HepG2 (cell line): ENCODE measurements at regions not wholly inside any gene's neighbourhood (a gene's known extent, or its start where the extent isn't known, plus 50 kb on each side); places are given as distances from the start of the nearest gene placed in this dataset.

Source experiments
- ATAC-seq: fragments of 200-7000 bp; cut with Tn5 transposase; 3 replicates; pipeline ENCODE4 v1.9.1; 2020; ENCODE audit warnings: mild to moderate bottlenecking, moderate library complexity
- BruUV-seq: library from RNA; stranded (reverse); fragments of 400-500 nt; replicated peaks from 2 replicates; lab custom pipeline; 2021; lab: Mats Ljungman, UMichigan
- CTCF ChIA-PET: fragments of 300-600 bp; formaldehyde crosslinking; extraction: SDS; loops from one replicate; lab custom pipeline; 2021; ENCODE audit warnings: low total read pairs, inconsistent platforms, low intra/inter-chr PET ratio; lab: Yijun Ruan, JAX
- POLR2A ChIA-PET: fragments of 350-600 bp; sonication (Branson Sonifier 250); formaldehyde crosslinking; loops from one replicate; lab custom pipeline; 2020; ENCODE audit warnings: antibody characterized with exemption, inconsistent platforms; lab: Yijun Ruan, JAX
- DNase-seq: peaks from one replicate; pipeline ENCODE4 v3.0.0-alpha.2; 2015; ENCODE audit warnings: low spot score
- FAIRE-seq: peaks from 3 replicates; lab custom pipeline; 2011; peaks lifted over from hg19 to GRCh38; lab: Jason Lieb, UNC
- H2AFZ ChIP-seq: one replicate; pipeline ENCODE4 v1.6.1; 2011; ENCODE audit warnings: low read length, inconsistent platforms
- H3K27ac ChIP-seq: fragments of 300-600 bp; 3 replicates; pipeline ENCODE4 v1.8.0; 2011; ENCODE audit warnings: mixed run types, mild to moderate bottlenecking, mixed read lengths, low read length, inconsistent platforms; ENCODE audit not compliant: insufficient read depth; ENCODE audit errors: extremely low read length
- H3K27me3 ChIP-seq, 2 experiments: fragments of 200-600 bp in 1 of 2; 2 replicates in 1 of 2; 3 replicates in 1 of 2; pipeline versions ENCODE4 v1.6.0 to v1.8.0; 2011; ENCODE audit warnings: low read length in 2 of 2, mild to moderate bottlenecking in 2 of 2, moderate library complexity in 2 of 2, inconsistent platforms in 1 of 2; ENCODE audit not compliant: insufficient read depth in 2 of 2, control insufficient read depth in 1 of 2
- H3K36me3 ChIP-seq, 2 experiments: fragments of 200-600 bp in 1 of 2; replicated peaks in 1 of 2; 2 replicates in 1 of 2; 3 replicates in 1 of 2; pipeline versions ENCODE4 v1.5.1 to v1.8.0; 2011; ENCODE audit warnings: low read length in 2 of 2, inconsistent platforms in 1 of 2; ENCODE audit not compliant: insufficient read depth in 2 of 2, control insufficient read depth in 1 of 2
- H3K4me1 ChIP-seq: 2 replicates; pipeline ENCODE4 v1.5.1; 2012; ENCODE audit warnings: low read length, inconsistent platforms; ENCODE audit not compliant: insufficient read depth
- H3K4me2 ChIP-seq: 2 replicates; pipeline ENCODE4 v1.6.0; 2011; ENCODE audit warnings: low read depth, low read length, inconsistent platforms
- H3K4me3 ChIP-seq, 3 experiments: fragments of 200-600 bp in 1 of 3; sonication (generic), shearing (Covaris generic) in 1 of 3; replicated peaks in 1 of 3; 2 replicates each; pipeline ENCODE4 v1.5.1; 2011 to 2016; ENCODE audit warnings: low read length in 3 of 3, inconsistent platforms in 2 of 3, low read depth in 2 of 3, mild to moderate bottlenecking in 2 of 3, control low read depth in 1 of 3, mixed read lengths in 1 of 3; ENCODE audit not compliant: insufficient read depth in 1 of 3
- H3K79me2 ChIP-seq: one replicate; pipeline ENCODE4 v1.6.1; 2011; ENCODE audit warnings: low read length, inconsistent platforms; ENCODE audit not compliant: insufficient read depth
- H3K9ac ChIP-seq: 2 replicates; pipeline ENCODE4 v1.6.0; 2011; ENCODE audit warnings: mild to moderate bottlenecking, low read depth, low read length, inconsistent platforms; ENCODE audit not compliant: insufficient read depth
- H3K9me3 ChIP-seq: 2 replicates; pipeline ENCODE4 v1.5.1; 2012; ENCODE audit warnings: mild to moderate bottlenecking, low read length
- H4K20me1 ChIP-seq: 2 replicates; pipeline ENCODE4 v1.6.0; 2011; ENCODE audit warnings: inconsistent platforms, mild to moderate bottlenecking, low read length, moderate library complexity; ENCODE audit not compliant: insufficient read depth
- FOXK1 ChIP-seq: sonication (generic); formaldehyde crosslinking; IDR thresholded peaks from 2 replicates; pipeline ENCODE4 v1.4.0; 2020; ENCODE audit warnings: low read depth, missing genetic modification reagents, borderline replicate concordance
- GTF2F1 ChIP-seq: fragments of 150-350 bp; IDR thresholded peaks from 2 replicates; pipeline ENCODE4 v1.6.1; 2014; ENCODE audit warnings: low read length
- HDAC2 ChIP-seq: sonication (generic); formaldehyde crosslinking; IDR thresholded peaks from 2 replicates; pipeline ENCODE4 v1.4.0; 2020; ENCODE audit warnings: missing genetic modification reagents
- HNRNPUL1 ChIP-seq: fragments of 200-400 bp; formaldehyde crosslinking; IDR thresholded peaks from 2 replicates; pipeline ENCODE4 v1.6.1; 2017; ENCODE audit warnings: low read depth, mild to moderate bottlenecking, low read length, moderate library complexity
- ISL2 ChIP-seq: sonication (generic); formaldehyde crosslinking; IDR thresholded peaks from 2 replicates; pipeline ENCODE4 v1.5.0; 2020; ENCODE audit warnings: missing genetic modification reagents
- KDM6A ChIP-seq: IDR thresholded peaks from 2 replicates; pipeline ENCODE4 v1.6.1; 2016; ENCODE audit warnings: low read depth
- PHB2 ChIP-seq: fragments of 450-650 bp; IDR thresholded peaks from 2 replicates; pipeline ENCODE4 v1.6.1; 2018; ENCODE audit not compliant: partially characterized antibody
- REL ChIP-seq: sonication (generic); formaldehyde crosslinking; conservative IDR thresholded peaks from 2 replicates; pipeline ENCODE4 v1.8.0; 2022; ENCODE audit warnings: mild to moderate bottlenecking, missing genetic modification reagents, moderate library complexity
- YEATS2 ChIP-seq: sonication (generic); formaldehyde crosslinking; IDR thresholded peaks from 2 replicates; pipeline ENCODE4 v1.4.0; 2020; ENCODE audit warnings: missing genetic modification reagents, borderline replicate concordance
- ZC3H13 ChIP-seq: sonication (generic); formaldehyde crosslinking; IDR thresholded peaks from 2 replicates; pipeline ENCODE4 v1.8.1; 2023; ENCODE audit warnings: mild to moderate bottlenecking, missing genetic modification reagents, moderate library complexity
- ZFP36L2 ChIP-seq: sonication (generic); formaldehyde crosslinking; IDR thresholded peaks from 2 replicates; pipeline ENCODE4 v1.4.0; 2020; ENCODE audit warnings: missing genetic modification reagents
- ZNF17 ChIP-seq: sonication (generic); formaldehyde crosslinking; IDR thresholded peaks from 2 replicates; pipeline ENCODE4 v1.5.0; 2020; ENCODE audit warnings: mild to moderate bottlenecking, missing genetic modification reagents
- ZNF253 ChIP-seq: sonication (generic); formaldehyde crosslinking; IDR thresholded peaks from 2 replicates; pipeline ENCODE4 v1.8.0; 2022; ENCODE audit warnings: mild to moderate bottlenecking, missing genetic modification reagents, borderline replicate concordance
- ZNF292 ChIP-seq: sonication (generic); formaldehyde crosslinking; IDR thresholded peaks from 2 replicates; pipeline ENCODE4 v1.8.1; 2022; ENCODE audit warnings: mild to moderate bottlenecking, low read depth, missing genetic modification reagents, borderline replicate concordance
- ZNF335 ChIP-seq: sonication (generic); formaldehyde crosslinking; IDR thresholded peaks from 2 replicates; pipeline ENCODE4 v1.4.0; 2020; ENCODE audit warnings: missing genetic modification reagents
- ZNF367 ChIP-seq: sonication (generic); formaldehyde crosslinking; IDR thresholded peaks from 2 replicates; pipeline ENCODE4 v1.4.0; 2020; ENCODE audit warnings: missing genetic modification reagents, borderline replicate concordance
- whole genome bisulfite sequencing: methylation state at CpG from one replicate; pipeline ENCODE4 v1.1.6; 2017; ENCODE audit warnings: low lambda C conversion rate; 5-methylcytosine and 5-hydroxymethylcytosine counted together
- in situ Hi-C: cut with HindIII; loops from 2 replicates; pipeline ENCODE4 v1.10.0; 2017; ENCODE audit warnings: low pct_unique_long_range_greater_than_20kb; ENCODE audit not compliant: extremely low pct_ligation_motif_present
- intact Hi-C: fragments of 100-400 bp; cut with micrococcal nuclease; formaldehyde crosslinking; loops from one replicate; pipeline ENCODE4 v1.10.0; 2022; ENCODE audit not compliant: unreplicated experiment
- TF ChIP-seq, protein P1 (sequence below): sonication (generic); formaldehyde crosslinking; IDR thresholded peaks from 2 replicates; pipeline ENCODE4 v1.5.0; 2020; ENCODE audit warnings: missing genetic modification reagents

DNA sequence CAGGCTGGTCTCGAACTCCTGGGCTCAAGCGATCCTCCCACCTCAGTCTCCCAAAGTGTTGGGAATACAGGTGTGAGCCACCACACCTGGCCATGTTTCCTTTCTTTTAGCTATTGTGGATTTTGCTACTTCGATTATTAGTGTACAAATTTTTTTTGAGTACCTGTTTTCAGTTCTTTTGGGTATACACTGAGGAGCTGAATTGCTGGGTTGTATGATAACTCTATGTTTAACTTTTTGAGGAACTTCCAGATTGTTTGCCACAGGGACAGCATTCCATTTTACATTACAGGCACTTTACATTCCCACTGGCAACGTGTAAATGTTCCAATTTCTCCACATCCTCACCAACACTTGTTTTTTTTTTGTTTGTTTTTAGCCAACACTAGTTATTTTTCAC, 198.1 kb upstream of the TBX3 start:
- no peaks in the 10 kb centered on the region for H3K9me3 ChIP-seq
- FAIRE-seq (no peak), DNase-seq (no peak)
- H3K36me3 ChIP-seq = no peaks in the 10 kb centered on the region
- no peak overlapping the region for H3K4me2 ChIP-seq
- BruUV-seq = no TSS peak
- in situ Hi-C loops = no loop called here
- 41% methylated on average over 4 of the region's 4 CpGs for WGBS
- intact Hi-C loops = no loop called here
- TF ChIP-seq ZNF367 (CRISPR knock-in tag) (no peak), ZNF17 (CRISPR knock-in tag) (no peak), HNRNPUL1 (no peak), ZNF335 (no peak), ZNF292 (CRISPR knock-in tag) (no peak), HDAC2 (CRISPR knock-in tag) (no peak), PHB2 (no peak), ZC3H13 (CRISPR knock-in tag) (no peak), YEATS2 (CRISPR knock-in tag) (no peak), REL (CRISPR knock-in tag) (no peak), ZNF253 (CRISPR knock-in tag) (no peak), ISL2 (no peak), FOXK1 (no peak), GTF2F1 (no peak), ZFP36L2 (CRISPR knock-in tag) (no peak), KDM6A (CRISPR knock-in tag) (no peak)
- TF ChIP-seq, protein P1, sequence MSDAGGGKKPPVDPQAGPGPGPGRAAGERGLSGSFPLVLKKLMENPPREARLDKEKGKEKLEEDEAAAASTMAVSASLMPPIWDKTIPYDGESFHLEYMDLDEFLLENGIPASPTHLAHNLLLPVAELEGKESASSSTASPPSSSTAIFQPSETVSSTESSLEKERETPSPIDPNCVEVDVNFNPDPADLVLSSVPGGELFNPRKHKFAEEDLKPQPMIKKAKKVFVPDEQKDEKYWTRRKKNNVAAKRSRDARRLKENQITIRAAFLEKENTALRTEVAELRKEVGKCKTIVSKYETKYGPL (CRISPR knock-in tag) = no peak
- TF ChIP-seq, all 625 proteins: peak for 0
- no peak overlapping the region for H3K4me3 ChIP-seq
- no peak overlapping the region for H2AFZ ChIP-seq
- H3K79me2 ChIP-seq = no peaks in the 10 kb centered on the region
- no peaks in the 10 kb centered on the region for H4K20me1 ChIP-seq
- no peak overlapping the region for H3K9ac ChIP-seq
- ATAC-seq = no peak
- CTCF ChIA-PET = no interaction called here
- POLR2A ChIA-PET = no interaction called here
- H3K27me3 ChIP-seq = 0 out of 5 replicates have a peak, but pooled peaks cover 0 to 1% of the 10 kb centered on the region in 2 experiments
- peaks cover 6% of the 10 kb centered on the region; the same call in 1 of the 2 replicates for H3K4me1 ChIP-seq
- H3K27ac ChIP-seq = no peak overlapping the region
